ENCODE measurements at regions not wholly inside any gene's neighbourhood (a gene's known extent, or its start where the extent isn't known, plus 50 kb on each side); places are given as distances from the start of the nearest gene placed in this dataset.

DNA sequence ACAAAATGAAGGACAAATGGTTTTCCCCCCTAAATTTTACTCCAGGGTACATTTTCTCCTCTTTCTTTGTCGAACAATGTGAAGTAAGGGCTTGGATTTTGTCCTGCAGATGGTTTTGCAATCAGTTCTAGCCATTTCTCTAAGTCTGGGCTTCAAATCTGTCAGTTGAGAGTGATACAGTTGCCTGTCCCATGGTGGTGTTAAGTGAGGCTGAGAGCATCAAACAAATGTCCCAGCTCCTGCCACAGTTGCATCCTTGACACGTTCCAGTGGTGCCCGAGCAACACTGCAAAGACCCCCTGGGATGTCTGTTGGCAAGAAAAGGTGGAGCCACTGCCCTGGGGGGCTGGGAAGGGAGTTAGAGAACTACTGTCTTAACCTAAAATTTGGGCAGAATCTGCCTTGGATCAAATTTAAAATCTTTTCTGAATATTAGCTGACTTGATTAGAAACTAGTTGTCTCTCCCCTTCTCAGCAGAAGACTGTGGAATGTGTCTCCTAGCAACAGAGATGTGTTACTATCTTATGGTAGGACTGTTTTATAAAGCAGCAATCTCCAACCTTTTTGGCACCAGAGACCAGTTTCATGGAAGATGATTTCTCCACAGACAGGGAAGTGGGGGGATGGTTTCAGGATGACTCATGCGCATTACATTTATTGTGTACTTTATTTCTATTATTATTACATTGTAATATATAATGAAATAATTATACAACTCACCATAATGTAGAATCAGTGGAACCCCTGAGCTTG, 102.0 kb upstream of the STEAP1B start:
- TF ChIP-seq, protein P1, sequence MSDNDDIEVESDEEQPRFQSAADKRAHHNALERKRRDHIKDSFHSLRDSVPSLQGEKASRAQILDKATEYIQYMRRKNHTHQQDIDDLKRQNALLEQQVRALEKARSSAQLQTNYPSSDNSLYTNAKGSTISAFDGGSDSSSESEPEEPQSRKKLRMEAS (IDR thresholded peaks at IDR 0.05), result no peak
- TF ChIP-seq, protein P2, sequence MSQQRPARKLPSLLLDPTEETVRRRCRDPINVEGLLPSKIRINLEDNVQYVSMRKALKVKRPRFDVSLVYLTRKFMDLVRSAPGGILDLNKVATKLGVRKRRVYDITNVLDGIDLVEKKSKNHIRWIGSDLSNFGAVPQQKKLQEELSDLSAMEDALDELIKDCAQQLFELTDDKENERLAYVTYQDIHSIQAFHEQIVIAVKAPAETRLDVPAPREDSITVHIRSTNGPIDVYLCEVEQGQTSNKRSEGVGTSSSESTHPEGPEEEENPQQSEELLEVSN (IDR thresholded peaks at IDR 0.05; ENCODE audit: borderline replicate concordance, low read depth), result no peak
- TF ChIP-seq CTCF (IDR thresholded peaks at IDR 0.05), result no peak
- TF ChIP-seq HOXA7 (CRISPR knock-in tag; IDR thresholded peaks at IDR 0.05), result no peak
- TF ChIP-seq JUNB (IDR thresholded peaks at IDR 0.05), result no peak
- TF ChIP-seq ZNF302 (CRISPR knock-in tag; IDR thresholded peaks at IDR 0.05), result no peak
